ENCODE measurements at regions not wholly inside any gene's neighbourhood (a gene's known extent, or its start where the extent isn't known, plus 50 kb on each side); places are given as distances from the start of the nearest gene placed in this dataset.

- Histone ChIP-seq H3K36me3 (no peaks in the 10 kb centered on the region), H3K9me3 (no peaks in the 10 kb centered on the region), H3K27me3 (peaks cover 29% of the 10 kb centered on the region), H3K4me3 (ENCODE audit: low read depth, low read length) (no peak overlapping the region), H3K4me1 (no peaks in the 10 kb centered on the region)
- TF ChIP-seq CTCF (IDR thresholded peaks at IDR 0.05; ENCODE audit: low read depth, low read length), result no peak
- DNase-seq, result no peak
Observed at GRCh38 chr12:114275932-114276785, 129.8 kb downstream of the TBX5 start.

GRCh38 chr12:114275086-114275485 is 130.9 kb downstream of the TBX5 start:
- no peak for TF ChIP-seq CTCF (IDR thresholded peaks at IDR 0.05; ENCODE audit: low read depth, low read length)
- DNase-seq, result no peak
- Histone ChIP-seq H3K4me1 (no peaks in the 10 kb centered on the region), H3K4me3 (ENCODE audit: low read depth, low read length) (no peak overlapping the region), H3K9me3 (no peaks in the 10 kb centered on the region), H3K36me3 (no peaks in the 10 kb centered on the region), H3K27me3 (peaks cover 35% of the 10 kb centered on the region)

GRCh38 chr12:114274131-114274530 is 131.8 kb downstream of the TBX5 start:
- H3K4me1 ChIP-seq, result no peaks in the 10 kb centered on the region
- no peaks in the 10 kb centered on the region for H3K9me3 ChIP-seq
- DNase-seq, result no peak
- no peaks in the 10 kb centered on the region for H3K36me3 ChIP-seq
- no peak overlapping the region for H3K4me3 ChIP-seq (ENCODE audit: low read depth, low read length)
- no peak for TF ChIP-seq CTCF (IDR thresholded peaks at IDR 0.05; ENCODE audit: low read depth, low read length)
- peaks cover 35% of the 10 kb centered on the region for H3K27me3 ChIP-seq

GRCh38 chr12:114272605-114273004 is 133.3 kb downstream of the TBX5 start:
- Histone ChIP-seq H3K4me3 (ENCODE audit: low read depth, low read length) (no peak overlapping the region), H3K9me3 (no peaks in the 10 kb centered on the region)

GRCh38 chr12:114272071-114272470 is 133.9 kb downstream of the TBX5 start:
- Histone ChIP-seq H3K27me3 (peaks cover 35% of the 10 kb centered on the region), H3K4me3 (ENCODE audit: low read depth, low read length) (no peak overlapping the region), H3K36me3 (no peaks in the 10 kb centered on the region), H3K4me1 (no peaks in the 10 kb centered on the region), H3K9me3 (no peaks in the 10 kb centered on the region)
- TF ChIP-seq CTCF (IDR thresholded peaks at IDR 0.05; ENCODE audit: low read depth, low read length), result no peak
- no peak for DNase-seq

More at GRCh38 chr12:114272605-114273004, 133.3 kb downstream of the TBX5 start:
- no peak for TF ChIP-seq CTCF (IDR thresholded peaks at IDR 0.05; ENCODE audit: low read depth, low read length)
- no peak for DNase-seq
- Histone ChIP-seq H3K27me3 (peaks cover 35% of the 10 kb centered on the region), H3K36me3 (no peaks in the 10 kb centered on the region), H3K4me1 (no peaks in the 10 kb centered on the region)

- Histone ChIP-seq H3K9me3 (no peaks in the 10 kb centered on the region), H3K36me3 (no peaks in the 10 kb centered on the region), H3K27me3 (peaks cover 24% of the 10 kb centered on the region), H3K4me3 (ENCODE audit: low read depth, low read length) (no peak overlapping the region), H3K4me1 (no peaks in the 10 kb centered on the region)
- DNase-seq, result no peak
- TF ChIP-seq CTCF (IDR thresholded peaks at IDR 0.05; ENCODE audit: low read depth, low read length), result no peak
Observed at GRCh38 chr12:114269153-114269552, 136.8 kb downstream of the TBX5 start.

All from BE2C (cell line).